Activated CD8-positive, alpha-beta T cell treated with anti-CD3 and anti-CD28 coated beads for 36 hours (primary cell): ENCODE measurements at regions not wholly inside any gene's neighbourhood (a gene's known extent, or its start where the extent isn't known, plus 50 kb on each side); places are given as distances from the start of the nearest gene placed in this dataset.

Experiments used
- ATAC-seq: fragments of 200-7000 bp; cut with Tn5 transposase; one replicate; pipeline ENCODE4 v1.10.0; 2021; ENCODE audit warnings: mild to moderate bottlenecking, moderate library complexity
- CTCF ChIA-PET: fragments of 350-600 bp; sonication (Branson Sonifier 250); formaldehyde crosslinking; loops from one replicate; lab custom pipeline; 2021; ENCODE audit warnings: antibody characterized with exemption; lab: Charles Lee
- POLR2A ChIA-PET: fragments of 350-600 bp; sonication (Branson Sonifier 250); formaldehyde crosslinking; loops from one replicate; lab custom pipeline; 2021; ENCODE audit warnings: antibody characterized with exemption; lab: Charles Lee
- DNase-seq: peaks from one replicate; pipeline ENCODE4 v3.0.0-alpha.2; 2020
- H3K27ac Mint-ChIP-seq: one replicate; pipeline ENCODE4 v1.8.0; 2021; ENCODE audit warnings: mild to moderate bottlenecking, mixed read lengths
- H3K27me3 Mint-ChIP-seq: one replicate; pipeline ENCODE4 v1.8.0; 2021; ENCODE audit warnings: mixed read lengths
- H3K36me3 Mint-ChIP-seq: one replicate; pipeline ENCODE4 v1.8.0; 2021; ENCODE audit warnings: low read depth, mixed read lengths
- H3K4me1 Mint-ChIP-seq: one replicate; pipeline ENCODE4 v1.8.0; 2021; ENCODE audit warnings: low read depth, mixed read lengths
- H3K4me3 Mint-ChIP-seq: one replicate; pipeline ENCODE4 v1.8.0; 2021; ENCODE audit warnings: mild to moderate bottlenecking, moderate library complexity, mixed read lengths
- H3K9me3 Mint-ChIP-seq: one replicate; pipeline ENCODE4 v1.8.0; 2021; ENCODE audit warnings: mixed read lengths
- intact Hi-C: fragments of 100-400 bp; cut with micrococcal nuclease; formaldehyde crosslinking; loops from one replicate; pipeline ENCODE4 v1.10.0; 2022
- TF ChIP-seq, protein P1 (sequence below): fragments of 200-600 bp; IDR thresholded peaks from one replicate; pipeline ENCODE4 v1.8.0; 2022; ENCODE audit warnings: antibody characterized with exemption, mild to moderate bottlenecking

DNA sequence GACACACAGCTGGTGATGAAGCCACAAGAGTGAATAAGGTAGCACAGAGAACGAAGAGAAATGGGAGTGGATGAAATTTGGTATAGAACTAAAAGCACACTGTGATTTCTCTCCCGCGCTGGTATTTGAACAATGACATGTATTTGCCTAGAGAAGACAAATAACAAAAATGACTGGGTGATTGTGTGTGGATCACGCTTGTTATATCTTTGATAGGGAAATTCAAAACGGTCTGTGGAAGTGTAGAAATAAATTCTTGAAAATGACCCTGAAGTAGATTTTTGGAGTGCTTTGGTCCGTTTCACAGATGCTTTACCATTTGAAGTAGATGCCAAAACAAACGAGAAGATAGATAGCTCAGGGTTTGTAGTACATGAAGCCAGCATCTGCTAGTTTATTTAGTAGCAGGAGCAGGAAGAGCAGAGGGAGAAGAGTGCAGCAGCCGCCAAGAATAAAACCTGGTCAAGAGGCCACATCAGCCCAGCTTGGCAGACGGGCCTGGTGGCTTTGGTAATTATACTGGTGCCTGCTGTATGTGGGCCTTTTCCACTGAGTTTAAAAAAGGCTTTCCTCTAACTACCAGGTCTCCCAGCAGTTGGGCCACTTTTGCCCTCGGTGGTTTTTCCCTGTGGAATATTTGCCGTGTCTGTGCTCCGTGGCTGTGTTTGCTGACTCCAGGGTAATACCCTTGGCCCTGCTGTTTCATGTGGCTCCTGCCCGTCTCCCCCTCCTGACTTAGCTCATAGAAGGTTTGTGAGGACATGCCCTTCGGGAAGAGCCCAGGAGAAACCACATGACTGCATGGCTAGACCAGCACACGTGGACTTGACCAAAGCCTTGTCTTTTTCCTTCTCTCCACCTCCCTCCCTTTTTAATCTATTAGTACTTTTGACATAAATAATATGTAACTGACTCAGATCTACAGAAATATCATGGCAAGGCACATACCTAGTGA, 294.0 kb downstream of the SOX4 start:
- ATAC-seq = no peak
- H3K9me3 Mint-ChIP-seq = peaks cover 2% of the 10 kb centered on the region
- no peaks in the 10 kb centered on the region for H3K36me3 Mint-ChIP-seq
- TF ChIP-seq, protein P1, sequence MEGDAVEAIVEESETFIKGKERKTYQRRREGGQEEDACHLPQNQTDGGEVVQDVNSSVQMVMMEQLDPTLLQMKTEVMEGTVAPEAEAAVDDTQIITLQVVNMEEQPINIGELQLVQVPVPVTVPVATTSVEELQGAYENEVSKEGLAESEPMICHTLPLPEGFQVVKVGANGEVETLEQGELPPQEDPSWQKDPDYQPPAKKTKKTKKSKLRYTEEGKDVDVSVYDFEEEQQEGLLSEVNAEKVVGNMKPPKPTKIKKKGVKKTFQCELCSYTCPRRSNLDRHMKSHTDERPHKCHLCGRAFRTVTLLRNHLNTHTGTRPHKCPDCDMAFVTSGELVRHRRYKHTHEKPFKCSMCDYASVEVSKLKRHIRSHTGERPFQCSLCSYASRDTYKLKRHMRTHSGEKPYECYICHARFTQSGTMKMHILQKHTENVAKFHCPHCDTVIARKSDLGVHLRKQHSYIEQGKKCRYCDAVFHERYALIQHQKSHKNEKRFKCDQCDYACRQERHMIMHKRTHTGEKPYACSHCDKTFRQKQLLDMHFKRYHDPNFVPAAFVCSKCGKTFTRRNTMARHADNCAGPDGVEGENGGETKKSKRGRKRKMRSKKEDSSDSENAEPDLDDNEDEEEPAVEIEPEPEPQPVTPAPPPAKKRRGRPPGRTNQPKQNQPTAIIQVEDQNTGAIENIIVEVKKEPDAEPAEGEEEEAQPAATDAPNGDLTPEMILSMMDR = no peak
- H3K4me1 Mint-ChIP-seq = peaks cover 8% of the 10 kb centered on the region
- ChIA-PET CTCF (interaction anchor here (1.0 kb wide), 1 partner anchor 21 kb away, joined by 3 read pairs; no protein-coding TSS in a partner anchor), POLR2A (no interaction called here)
- intact Hi-C loops = no loop called here
- H3K27ac Mint-ChIP-seq = no peak overlapping the region
- no peaks in the 10 kb centered on the region for H3K27me3 Mint-ChIP-seq
- DNase-seq = no peak
- no peak overlapping the region for H3K4me3 Mint-ChIP-seq

DNA sequence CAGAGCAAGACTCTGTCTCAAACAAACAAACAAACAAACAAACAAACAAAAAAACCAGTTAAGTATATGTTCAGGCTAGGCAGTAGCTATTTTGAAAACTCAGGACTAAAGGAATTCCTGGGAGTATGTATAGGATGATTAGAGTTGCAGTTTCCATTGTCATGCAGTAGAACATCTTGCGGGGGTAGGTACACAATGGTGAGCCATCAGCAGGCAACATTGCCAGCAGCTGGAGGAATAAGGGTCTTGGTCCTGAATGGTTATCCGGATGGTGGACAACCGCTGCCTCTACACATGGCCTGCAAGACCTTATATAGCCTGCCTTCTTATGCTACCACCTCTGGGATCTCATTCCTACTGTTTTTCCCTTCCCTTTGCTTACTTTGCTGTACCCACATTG, 297.5 kb downstream of the SOX4 start:
- TF ChIP-seq, protein P1 = no peak

DNA sequence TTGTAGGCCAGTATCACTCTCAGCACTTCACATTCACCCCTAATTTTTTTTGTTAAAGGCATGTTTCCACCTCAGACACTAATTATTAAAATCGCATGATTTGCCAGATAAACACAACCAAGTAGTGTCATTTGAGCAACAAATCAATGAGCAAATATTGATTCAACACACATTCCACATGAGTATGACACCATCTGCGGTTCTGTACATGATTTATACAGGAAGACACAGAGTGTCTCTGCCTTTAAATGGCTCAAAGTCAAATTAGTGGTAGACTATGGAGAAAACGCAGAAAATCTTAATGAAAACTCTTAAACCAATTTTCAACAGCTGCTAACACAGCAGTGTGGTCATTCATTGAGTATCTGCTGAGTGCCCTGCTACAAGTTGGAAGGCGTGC, 300.2 kb downstream of the SOX4 start:
- Mint-ChIP-seq H3K27ac (no peak overlapping the region), H3K4me1 (no peaks in the 10 kb centered on the region), H3K27me3 (no peaks in the 10 kb centered on the region), H3K36me3 (no peaks in the 10 kb centered on the region), H3K9me3 (peaks cover 2% of the 10 kb centered on the region), H3K4me3 (no peak overlapping the region)
- ChIA-PET POLR2A (no interaction called here), CTCF (no interaction called here)
- intact Hi-C loops = no loop called here
- no peak for ATAC-seq
- no peak for DNase-seq
- TF ChIP-seq, protein P1 = no peak

More for the DNA sequence above, 297.5 kb downstream of the SOX4 start:
- ATAC-seq (no peak), DNase-seq (no peak)
- CTCF ChIA-PET = no interaction called here
- H3K4me1 Mint-ChIP-seq = no peaks in the 10 kb centered on the region
- H3K36me3 Mint-ChIP-seq = no peaks in the 10 kb centered on the region
- no peaks in the 10 kb centered on the region for H3K27me3 Mint-ChIP-seq
- H3K9me3 Mint-ChIP-seq = peaks cover 2% of the 10 kb centered on the region
- H3K27ac Mint-ChIP-seq = no peak overlapping the region
- H3K4me3 Mint-ChIP-seq = no peak overlapping the region
- intact Hi-C loops = no loop called here
- POLR2A ChIA-PET = interaction anchor here (0.6 kb wide), 1 partner anchor 8 kb away, joined by 4 read pairs; no protein-coding TSS in a partner anchor

DNA sequence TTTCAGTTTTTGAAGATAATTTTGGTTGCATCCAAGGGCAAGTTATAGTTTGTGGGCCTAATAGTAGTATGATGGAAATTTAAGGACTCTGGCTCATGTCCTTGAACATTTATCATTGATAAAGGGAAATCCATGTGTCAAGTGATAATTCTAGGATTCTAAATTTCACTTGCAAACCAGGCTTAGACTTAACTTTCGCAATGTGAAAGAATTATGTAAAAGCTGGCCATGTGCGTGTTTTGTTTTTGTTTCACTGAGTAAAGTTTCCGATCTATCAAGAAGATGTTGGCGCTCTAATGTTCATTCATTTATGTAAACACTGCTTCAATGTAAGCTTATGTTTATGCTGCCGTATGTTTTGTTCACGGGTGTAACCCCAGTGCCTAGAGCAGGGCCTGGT, 302.0 kb downstream of the SOX4 start:
- no peaks in the 10 kb centered on the region for H3K4me1 Mint-ChIP-seq
- POLR2A ChIA-PET = no interaction called here
- DNase-seq = no peak

More for the DNA sequence above, 302.0 kb downstream of the SOX4 start:
- ATAC-seq = no peak
- Mint-ChIP-seq H3K9me3 (no peaks in the 10 kb centered on the region), H3K27ac (no peak overlapping the region), H3K4me3 (no peak overlapping the region), H3K27me3 (no peaks in the 10 kb centered on the region), H3K36me3 (no peaks in the 10 kb centered on the region)
- CTCF ChIA-PET = no interaction called here
- intact Hi-C loops = no loop called here
- TF ChIP-seq, protein P1 = no peak
